Esophagus (tissue), 2 donors: ENCODE measurements at regions not wholly inside any gene's neighbourhood (a gene's known extent, or its start where the extent isn't known, plus 50 kb on each side); places are given as distances from the start of the nearest gene placed in this dataset.

Experiments
- H3K27ac ChIP-seq, 2 donors: one replicate each; pipeline ENCODE4 v1.5.1; 2013; ENCODE audit warnings: low read depth in 2 of 2, mild to moderate bottlenecking in 2 of 2, inconsistent platforms in 1 of 2, low read length in 1 of 2, moderate library complexity in 1 of 2
- H3K27me3 ChIP-seq, 2 donors: one replicate each; pipeline ENCODE4 v1.6.1; 2013; ENCODE audit warnings: low read length in 2 of 2, control low read depth in 1 of 2, mild to moderate bottlenecking in 1 of 2; ENCODE audit not compliant: insufficient read depth in 2 of 2, control insufficient read depth in 1 of 2
- H3K36me3 ChIP-seq, 2 donors: one replicate each; pipeline ENCODE4 v1.6.1; 2013; ENCODE audit warnings: low read length in 1 of 2; ENCODE audit not compliant: control insufficient read depth in 2 of 2, insufficient read depth in 2 of 2
- H3K4me1 ChIP-seq, 2 donors: one replicate each; pipeline ENCODE4 v1.6.1; 2013; ENCODE audit warnings: low read length in 1 of 2; ENCODE audit not compliant: control insufficient read depth in 2 of 2, insufficient read depth in 2 of 2
- H3K4me3 ChIP-seq, 2 donors: one replicate each; pipeline ENCODE4 v1.5.1; 2013; ENCODE audit warnings: low read length in 2 of 2, mild to moderate bottlenecking in 2 of 2, low read depth in 1 of 2, moderate library complexity in 1 of 2
- H3K9me3 ChIP-seq, 2 donors: one replicate each; pipeline ENCODE4 v1.6.1; 2013; ENCODE audit warnings: mild to moderate bottlenecking in 2 of 2, low read depth in 1 of 2, low read length in 1 of 2, moderate library complexity in 1 of 2; ENCODE audit not compliant: control insufficient read depth in 2 of 2, insufficient read depth in 1 of 2
- WGBS, 2 donors: extraction: QIAGEN DNeasy Blood & Tissue Kit; methylation state at CpG; one replicate each; pipeline ENCODE4 v1.1.7; 2013; 5-methylcytosine and 5-hydroxymethylcytosine counted together
- donor health status: healthy with polysubstance abuse.
- donor health status: Bipolar disorder and iron deficiency.

DNA sequence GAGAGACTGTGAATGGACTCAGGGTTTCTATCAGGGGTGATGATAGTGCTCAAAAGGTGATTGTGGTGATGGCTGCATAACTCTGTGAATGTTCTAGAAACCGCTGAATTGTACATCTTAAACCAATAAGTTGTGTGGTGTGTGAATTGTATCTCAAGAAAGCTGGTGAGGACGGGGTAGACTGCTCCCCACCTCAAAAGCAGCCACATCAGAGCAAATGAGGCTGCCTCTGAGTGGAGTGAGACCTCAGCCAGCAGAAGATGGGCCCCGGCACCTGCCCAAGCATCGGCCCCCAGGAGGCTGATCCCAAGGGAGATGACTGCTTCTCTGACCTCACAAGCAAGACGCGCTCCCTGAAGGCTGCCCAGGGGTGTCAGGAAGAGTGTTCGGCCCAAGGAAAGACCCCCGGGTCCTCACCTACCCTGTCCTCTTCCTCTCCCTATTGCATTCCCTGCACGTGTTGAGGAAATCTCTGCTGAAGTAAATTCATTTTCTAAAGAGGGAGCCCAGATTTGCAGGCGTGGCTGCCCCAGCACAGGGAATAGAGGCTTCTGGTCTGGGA lies 279.3 kb upstream of the SHH start:
- WGBS, 2 donors, result 86 to 89% methylated on average over 10 of the region's 10 CpGs
- no peak overlapping the region for H3K27ac ChIP-seq
- H3K36me3 ChIP-seq, result no peaks in the 10 kb centered on the region
- peaks cover 0 to 4% of the 10 kb centered on the region in 2 donors for H3K9me3 ChIP-seq
- H3K27me3 ChIP-seq, result peaks cover 0 to 3% of the 10 kb centered on the region in 2 donors
- no peak overlapping the region for H3K4me3 ChIP-seq
- no peaks in the 10 kb centered on the region for H3K4me1 ChIP-seq

- Histone ChIP-seq H3K27me3 (peaks cover 0 to 3% of the 10 kb centered on the region in 2 donors), H3K36me3 (no peaks in the 10 kb centered on the region), H3K4me1 (no peaks in the 10 kb centered on the region), H3K4me3 (no peak overlapping the region), H3K9me3 (peaks cover 0 to 4% of the 10 kb centered on the region in 2 donors), H3K27ac (no peak overlapping the region)
- WGBS, 2 donors, result 82 to 84% methylated on average over 6 of the region's 6 CpGs
Measured at GRCh38 chr7:156090988-156091387, 278.7 kb upstream of the SHH start.

DNA sequence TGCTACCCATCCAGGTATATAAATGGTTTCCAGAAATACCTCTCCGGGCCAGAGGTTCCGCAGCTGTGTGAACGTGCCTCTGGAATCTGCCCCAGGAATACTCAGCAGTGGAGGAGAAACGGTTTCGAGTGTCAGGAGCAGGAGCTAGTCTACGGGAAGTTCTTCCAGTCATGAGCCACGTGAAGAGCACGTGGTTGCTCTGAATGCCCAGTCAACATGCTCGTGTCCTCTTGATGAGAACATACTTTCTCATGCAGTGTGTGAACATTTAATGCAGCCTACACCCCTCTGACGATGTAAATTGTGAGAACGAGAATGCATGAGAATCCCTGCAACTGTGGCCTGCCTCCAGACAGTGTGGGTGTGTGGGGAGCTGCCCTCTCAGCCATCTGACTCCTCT lies 277.0 kb upstream of the SHH start:
- Histone ChIP-seq H3K4me3 (no peak overlapping the region), H3K27me3 (peaks cover 0 to 3% of the 10 kb centered on the region in 2 donors), H3K27ac (no peak overlapping the region), H3K36me3 (no peaks in the 10 kb centered on the region), H3K4me1 (no peaks in the 10 kb centered on the region), H3K9me3 (peaks cover 0 to 4% of the 10 kb centered on the region in 2 donors)
- WGBS, 2 donors, result 86 to 88% methylated on average over 11 of the region's 11 CpGs

GRCh38 chr7:156088115-156088514 lies 275.9 kb upstream of the SHH start:
- Histone ChIP-seq H3K9me3 (peaks cover 0 to 4% of the 10 kb centered on the region in 2 donors), H3K4me3 (no peak overlapping the region), H3K27me3 (peaks cover 0 to 3% of the 10 kb centered on the region in 2 donors), H3K27ac (no peak overlapping the region), H3K36me3 (no peaks in the 10 kb centered on the region), H3K4me1 (no peaks in the 10 kb centered on the region)
- WGBS, 2 donors, result 83 to 88% methylated on average over 1 of the region's 1 CpG

DNA sequence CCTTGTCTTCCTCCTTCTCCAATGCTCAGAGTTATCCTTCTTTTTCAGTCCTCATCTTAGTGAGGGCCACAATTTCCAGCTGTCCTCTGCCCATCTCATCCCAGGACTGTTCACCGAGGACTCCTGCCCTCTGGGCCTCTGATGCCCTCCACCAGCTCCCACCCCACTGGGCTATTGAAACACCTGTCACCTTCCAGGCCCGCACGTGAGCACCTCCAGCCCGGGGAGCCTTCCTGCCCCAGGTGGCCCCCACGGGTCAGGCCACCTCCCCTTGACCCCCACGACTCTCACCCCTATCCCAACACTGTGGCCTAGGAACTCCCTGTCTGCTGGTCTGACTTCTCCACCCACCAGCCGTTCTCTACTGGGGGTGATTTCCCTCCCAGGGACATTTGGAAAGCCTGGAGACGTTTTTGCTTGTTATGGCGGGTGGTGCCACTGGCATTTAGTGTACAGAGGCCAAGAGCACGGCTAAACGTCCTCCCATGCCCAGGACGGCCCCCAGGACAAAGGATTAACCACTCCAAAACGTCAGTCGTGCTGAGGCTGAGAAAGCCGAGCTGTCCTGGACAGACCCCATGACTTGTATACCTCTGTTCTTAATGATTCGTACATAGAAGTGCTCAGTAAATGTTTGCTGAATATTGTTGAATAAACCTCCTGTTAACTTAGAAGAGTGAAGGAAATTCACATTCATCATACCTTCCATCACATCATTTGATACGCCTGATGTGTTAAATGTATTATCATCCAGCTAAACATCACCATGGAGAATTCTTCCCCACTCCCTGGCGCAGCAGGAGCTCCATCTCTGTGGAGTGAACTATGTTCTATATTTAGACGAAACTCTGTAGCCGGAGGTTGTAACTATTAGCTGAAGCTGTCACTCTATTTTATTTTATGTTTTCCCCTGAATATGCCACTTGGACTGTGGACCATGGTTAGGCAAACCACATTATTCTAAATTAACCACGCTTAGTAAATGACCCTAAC lies 270.1 kb upstream of the SHH start:
- H3K4me1 ChIP-seq, result no peaks in the 10 kb centered on the region
- H3K27ac ChIP-seq, result no peak overlapping the region
- 66 to 73% methylated on average over 21 of the region's 21 CpGs for whole genome bisulfite sequencing, 2 donors
- H3K36me3 ChIP-seq, result no peaks in the 10 kb centered on the region
- no peak overlapping the region for H3K4me3 ChIP-seq
- no peaks in the 10 kb centered on the region for H3K27me3 ChIP-seq
- no peaks in the 10 kb centered on the region for H3K9me3 ChIP-seq

- H3K4me3 ChIP-seq, result no peak overlapping the region
- H3K9me3 ChIP-seq, result no peaks in the 10 kb centered on the region
- H3K4me1 ChIP-seq, result no peaks in the 10 kb centered on the region
- no peak overlapping the region for H3K27ac ChIP-seq
- WGBS, 2 donors, result 22 to 29% methylated on average over 3 of the region's 3 CpGs
- H3K36me3 ChIP-seq, result no peaks in the 10 kb centered on the region
- no peaks in the 10 kb centered on the region for H3K27me3 ChIP-seq
Measured at GRCh38 chr7:156080596-156080995, 268.3 kb upstream of the SHH start.

DNA sequence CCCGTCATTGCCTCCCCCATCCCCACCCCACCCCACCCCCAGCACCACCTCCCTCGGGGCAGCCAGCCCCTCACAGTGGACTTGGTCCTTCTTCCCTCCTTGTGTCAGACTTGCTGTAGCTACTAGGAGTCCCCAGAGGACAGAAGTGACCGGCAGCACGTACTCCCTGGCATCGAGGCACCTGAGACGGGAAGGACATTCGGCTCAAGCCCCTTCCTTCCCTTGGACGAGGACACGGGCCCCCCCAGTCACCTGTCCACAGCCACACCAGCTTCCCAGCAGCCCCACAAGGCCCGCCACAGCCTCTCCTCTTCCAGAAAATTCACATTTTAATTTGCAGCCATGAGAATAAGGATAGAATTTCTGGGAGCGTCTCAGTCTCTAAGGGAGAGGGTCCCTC lies 267.8 kb upstream of the SHH start:
- 80 to 82% methylated on average over 8 to 11 of the region's 11 CpGs for WGBS, 2 donors
- H3K4me1 ChIP-seq, result no peaks in the 10 kb centered on the region
- no peak overlapping the region for H3K4me3 ChIP-seq
- no peaks in the 10 kb centered on the region for H3K36me3 ChIP-seq
- H3K9me3 ChIP-seq, result no peaks in the 10 kb centered on the region
- no peaks in the 10 kb centered on the region for H3K27me3 ChIP-seq
- H3K27ac ChIP-seq, result no peak overlapping the region

- Histone ChIP-seq H3K27me3 (no peaks in the 10 kb centered on the region), H3K4me3 (no peak overlapping the region), H3K27ac (no peak overlapping the region), H3K9me3 (no peaks in the 10 kb centered on the region), H3K4me1 (no peaks in the 10 kb centered on the region), H3K36me3 (no peaks in the 10 kb centered on the region)
- WGBS, 2 donors, result 83 to 84% methylated on average over 15 of the region's 15 CpGs
Measured at GRCh38 chr7:156079156-156079555, 266.9 kb upstream of the SHH start.

DNA sequence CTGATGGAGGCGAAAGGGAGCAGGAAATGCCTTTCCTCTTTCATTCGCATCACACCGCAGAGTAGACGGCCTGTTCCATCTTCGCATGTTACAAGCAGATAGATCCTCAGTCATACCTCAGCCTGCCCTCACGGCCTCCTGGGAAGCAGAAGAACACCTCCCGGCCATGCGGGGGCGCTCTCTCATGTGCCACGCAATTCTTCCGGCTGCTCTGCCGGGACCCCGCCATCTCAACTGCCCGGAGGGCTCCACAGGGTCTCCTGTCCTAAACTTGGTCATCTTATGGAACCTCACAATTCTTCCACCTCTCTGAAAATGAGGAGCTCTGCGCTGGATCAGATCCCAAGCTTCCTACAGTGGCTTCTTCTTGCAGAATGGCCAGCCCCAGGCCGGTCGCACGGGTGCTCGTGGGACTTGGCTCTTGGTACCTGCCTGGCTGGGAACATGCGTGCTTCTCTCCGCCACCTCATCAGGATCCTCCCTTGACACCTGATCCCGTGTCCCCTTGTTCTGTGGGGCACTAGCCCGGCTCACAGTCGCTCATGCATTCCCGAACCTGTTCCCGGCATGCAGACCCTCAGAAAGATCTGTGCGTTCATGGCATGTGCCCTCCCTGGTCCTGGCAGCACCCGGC lies 262.8 kb upstream of the SHH start:
- WGBS, 2 donors, result 93% methylated on average over 28 of the region's 28 CpGs
- no peaks in the 10 kb centered on the region for H3K36me3 ChIP-seq
- no peaks in the 10 kb centered on the region for H3K27me3 ChIP-seq
- H3K9me3 ChIP-seq, result no peaks in the 10 kb centered on the region
- H3K27ac ChIP-seq, result no peak overlapping the region
- H3K4me1 ChIP-seq, result no peaks in the 10 kb centered on the region
- no peak overlapping the region for H3K4me3 ChIP-seq
